ENCODE measurements at regions not wholly inside any gene's neighbourhood (a gene's known extent, or its start where the extent isn't known, plus 50 kb on each side); places are given as distances from the start of the nearest gene placed in this dataset.

- TF ChIP-seq CTCF (IDR thresholded peaks at IDR 0.05; ENCODE audit: low read depth, low read length) = no peak
Measured at GRCh38 chr15:39180483-39180933, 400.4 kb upstream of the THBS1 start.

GRCh38 chr15:39181056-39181747 is 399.7 kb upstream of the THBS1 start:
- H3K4me3 ChIP-seq (ENCODE audit: low read depth, low read length) = no peak overlapping the region
- TF ChIP-seq CTCF (IDR thresholded peaks at IDR 0.05; ENCODE audit: low read depth, low read length) = no peak

More at GRCh38 chr15:39180483-39180933, 400.4 kb upstream of the THBS1 start:
- H3K4me3 ChIP-seq (ENCODE audit: low read depth, low read length) = no peak overlapping the region

GRCh38 chr15:39181940-39182339 is 398.9 kb upstream of the THBS1 start:
- H3K4me3 ChIP-seq (ENCODE audit: low read depth, low read length) = no peak overlapping the region
- no peak for TF ChIP-seq CTCF (IDR thresholded peaks at IDR 0.05; ENCODE audit: low read depth, low read length)

- no peak for TF ChIP-seq CTCF (IDR thresholded peaks at IDR 0.05; ENCODE audit: low read depth, low read length)
- no peak overlapping the region for H3K4me3 ChIP-seq (ENCODE audit: low read depth, low read length)
Measured at GRCh38 chr15:39183164-39183881, 397.6 kb upstream of the THBS1 start.

GRCh38 chr15:39184701-39185390 is 396.0 kb upstream of the THBS1 start:
- TF ChIP-seq CTCF (IDR thresholded peaks at IDR 0.05; ENCODE audit: low read depth, low read length) = no peak

GRCh38 chr15:39188314-39188713 is 392.6 kb upstream of the THBS1 start:
- H3K4me3 ChIP-seq (ENCODE audit: low read depth, low read length) = no peak overlapping the region
- TF ChIP-seq CTCF (IDR thresholded peaks at IDR 0.05; ENCODE audit: low read depth, low read length) = no peak

More at GRCh38 chr15:39184701-39185390, 396.0 kb upstream of the THBS1 start:
- H3K4me3 ChIP-seq (ENCODE audit: low read depth, low read length) = no peak overlapping the region

Data from WI38 (cell line).